Activated naive CD8-positive, alpha-beta T cell treated with anti-CD3 and anti-CD28 coated beads, Interleukin-2, amount 10 ng/mL, durations not matched to agents 7 days and 5 days (primary cell): ENCODE measurements at regions not wholly inside any gene's neighbourhood (a gene's known extent, or its start where the extent isn't known, plus 50 kb on each side); places are given as distances from the start of the nearest gene placed in this dataset.

Experiments used
- ATAC-seq: fragments of 150-1000 bp; cut with Tn5 transposase; one replicate; pipeline ENCODE4 v1.10.0; 2021; ENCODE audit warnings: low read depth, moderate library complexity
- POLR2A ChIA-PET: fragments of 350-600 bp; sonication (Branson Sonifier 250); formaldehyde crosslinking; loops from one replicate; lab custom pipeline; 2021; ENCODE audit warnings: antibody characterized with exemption; lab: Charles Lee
- DNase-seq: peaks from one replicate; pipeline ENCODE4 v3.0.0; 2021
- H3K27ac Mint-ChIP-seq: one replicate; pipeline ENCODE4 v1.8.0; 2022; ENCODE audit warnings: mild to moderate bottlenecking, mixed read lengths
- H3K27me3 Mint-ChIP-seq: one replicate; pipeline ENCODE4 v1.8.0; 2022; ENCODE audit warnings: mild to moderate bottlenecking, moderate library complexity, mixed read lengths
- H3K36me3 Mint-ChIP-seq: one replicate; pipeline ENCODE4 v1.8.0; 2021; ENCODE audit warnings: mild to moderate bottlenecking, mixed read lengths
- H3K4me1 Mint-ChIP-seq: one replicate; pipeline ENCODE4 v1.8.0; 2021; ENCODE audit warnings: mixed read lengths
- H3K4me3 Mint-ChIP-seq: one replicate; pipeline ENCODE4 v1.8.0; 2022; ENCODE audit warnings: mild to moderate bottlenecking, moderate library complexity, mixed read lengths
- H3K9me3 Mint-ChIP-seq: one replicate; pipeline ENCODE4 v1.8.0; 2021; ENCODE audit warnings: mixed read lengths

- Mint-ChIP-seq H3K4me1 (no peaks in the 10 kb centered on the region), H3K27me3 (no peaks in the 10 kb centered on the region), H3K4me3 (no peak overlapping the region), H3K9me3 (peaks cover 5% of the 10 kb centered on the region), H3K27ac (no peak overlapping the region), H3K36me3 (no peaks in the 10 kb centered on the region)
- DNase-seq (no peak), ATAC-seq (no peak)
- POLR2A ChIA-PET = no interaction called here
These were observed 366.0 kb upstream of the GRIA3 start for GRCh38 chrX:122818068-122818467.

DNA sequence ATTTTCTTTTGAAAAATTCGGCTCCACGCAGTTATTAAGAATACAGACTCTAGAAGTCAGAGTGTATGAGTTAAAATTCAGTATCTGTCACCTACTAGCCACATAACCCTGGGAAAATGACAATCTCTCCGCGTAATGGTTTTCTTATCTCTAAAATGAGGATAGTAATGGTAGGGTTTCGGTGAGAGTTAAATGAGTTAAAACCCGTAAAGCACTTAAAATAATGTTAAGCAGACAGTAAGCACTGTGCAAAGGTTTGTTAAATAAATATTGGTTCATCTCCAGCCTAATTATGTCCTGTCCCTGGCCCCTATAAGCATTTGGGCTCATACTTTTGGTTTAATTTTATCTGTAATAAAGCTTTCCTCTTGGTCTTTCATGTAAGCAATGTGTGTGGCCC lies 350.8 kb upstream of the GRIA3 start:
- no peaks in the 10 kb centered on the region for H3K27me3 Mint-ChIP-seq
- ATAC-seq = no peak

GRCh38 chrX:122835886-122836285 lies 348.2 kb upstream of the GRIA3 start:
- H3K9me3 Mint-ChIP-seq = no peaks in the 10 kb centered on the region
- ATAC-seq = no peak
- no peak overlapping the region for H3K4me3 Mint-ChIP-seq
- no peaks in the 10 kb centered on the region for H3K36me3 Mint-ChIP-seq
- no peaks in the 10 kb centered on the region for H3K27me3 Mint-ChIP-seq
- H3K4me1 Mint-ChIP-seq = no peaks in the 10 kb centered on the region
- DNase-seq = no peak
- H3K27ac Mint-ChIP-seq = no peak overlapping the region
- POLR2A ChIA-PET = no interaction called here

More for the DNA sequence above, 350.8 kb upstream of the GRIA3 start:
- Mint-ChIP-seq H3K9me3 (no peaks in the 10 kb centered on the region), H3K4me1 (no peaks in the 10 kb centered on the region), H3K27ac (no peak overlapping the region), H3K4me3 (no peak overlapping the region), H3K36me3 (no peaks in the 10 kb centered on the region)
- DNase-seq = no peak
- POLR2A ChIA-PET = no interaction called here

GRCh38 chrX:122850326-122850725 lies 333.8 kb upstream of the GRIA3 start:
- no peaks in the 10 kb centered on the region for H3K4me1 Mint-ChIP-seq
- H3K9me3 Mint-ChIP-seq = no peaks in the 10 kb centered on the region
- DNase-seq (no peak), ATAC-seq (no peak)
- H3K4me3 Mint-ChIP-seq = no peak overlapping the region
- POLR2A ChIA-PET = no interaction called here
- no peaks in the 10 kb centered on the region for H3K27me3 Mint-ChIP-seq
- H3K27ac Mint-ChIP-seq = no peak overlapping the region
- no peaks in the 10 kb centered on the region for H3K36me3 Mint-ChIP-seq

GRCh38 chrX:122856205-122856604 lies 327.9 kb upstream of the GRIA3 start:
- Mint-ChIP-seq H3K4me1 (no peaks in the 10 kb centered on the region), H3K9me3 (no peaks in the 10 kb centered on the region), H3K27ac (no peak overlapping the region), H3K36me3 (no peaks in the 10 kb centered on the region), H3K27me3 (no peaks in the 10 kb centered on the region), H3K4me3 (no peak overlapping the region)
- POLR2A ChIA-PET = no interaction called here
- no peak for DNase-seq
- no peak for ATAC-seq

- H3K4me1 Mint-ChIP-seq = no peaks in the 10 kb centered on the region
- POLR2A ChIA-PET = no interaction called here
These were observed 326.3 kb upstream of the GRIA3 start for GRCh38 chrX:122857734-122858133.

GRCh38 chrX:122863067-122863466 lies 321.0 kb upstream of the GRIA3 start:
- H3K9me3 Mint-ChIP-seq = no peaks in the 10 kb centered on the region
- H3K27ac Mint-ChIP-seq = no peak overlapping the region
- POLR2A ChIA-PET = no interaction called here
- no peaks in the 10 kb centered on the region for H3K27me3 Mint-ChIP-seq
- no peaks in the 10 kb centered on the region for H3K36me3 Mint-ChIP-seq
- no peak overlapping the region for H3K4me3 Mint-ChIP-seq
- DNase-seq (no peak), ATAC-seq (no peak)
- H3K4me1 Mint-ChIP-seq = no peaks in the 10 kb centered on the region

More at GRCh38 chrX:122857734-122858133, 326.3 kb upstream of the GRIA3 start:
- Mint-ChIP-seq H3K36me3 (no peaks in the 10 kb centered on the region), H3K27me3 (no peaks in the 10 kb centered on the region), H3K4me3 (no peak overlapping the region), H3K9me3 (no peaks in the 10 kb centered on the region), H3K27ac (no peak overlapping the region)
- DNase-seq = no peak
- no peak for ATAC-seq

GRCh38 chrX:122866532-122866931 lies 317.5 kb upstream of the GRIA3 start:
- ATAC-seq = no peak
- Mint-ChIP-seq H3K27ac (no peak overlapping the region), H3K36me3 (no peaks in the 10 kb centered on the region), H3K4me1 (no peaks in the 10 kb centered on the region), H3K9me3 (no peaks in the 10 kb centered on the region), H3K4me3 (no peak overlapping the region), H3K27me3 (no peaks in the 10 kb centered on the region)
- no peak for DNase-seq
- POLR2A ChIA-PET = no interaction called here

DNA sequence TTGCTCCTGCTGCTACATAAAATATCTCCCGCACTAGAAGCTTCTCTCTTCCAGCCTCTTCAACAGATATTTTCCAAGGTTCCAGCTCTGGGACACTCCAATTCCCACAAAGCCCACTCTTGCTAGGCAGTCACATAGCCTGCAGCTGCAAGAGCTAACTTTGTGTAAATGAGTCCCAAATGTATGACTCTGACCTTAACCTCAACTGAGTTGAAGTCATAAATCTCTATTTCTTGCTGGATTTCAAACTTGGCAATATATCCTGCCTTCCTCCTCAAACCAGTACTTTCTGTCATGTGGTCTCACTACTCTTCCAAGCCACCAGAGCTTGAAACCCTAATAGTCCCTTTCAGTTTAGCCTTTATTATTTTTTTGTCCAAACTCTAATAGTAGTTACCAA lies 315.4 kb upstream of the GRIA3 start:
- no peak for ATAC-seq
- H3K4me3 Mint-ChIP-seq = no peak overlapping the region

GRCh38 chrX:122869171-122869570 lies 314.9 kb upstream of the GRIA3 start:
- Mint-ChIP-seq H3K27ac (no peak overlapping the region), H3K9me3 (no peaks in the 10 kb centered on the region), H3K27me3 (no peaks in the 10 kb centered on the region), H3K4me3 (no peak overlapping the region), H3K36me3 (no peaks in the 10 kb centered on the region), H3K4me1 (no peaks in the 10 kb centered on the region)
- POLR2A ChIA-PET = no interaction called here
- DNase-seq (no peak), ATAC-seq (no peak)

More for the DNA sequence above, 315.4 kb upstream of the GRIA3 start:
- H3K27me3 Mint-ChIP-seq = no peaks in the 10 kb centered on the region
- no peaks in the 10 kb centered on the region for H3K36me3 Mint-ChIP-seq
- H3K9me3 Mint-ChIP-seq = no peaks in the 10 kb centered on the region
- POLR2A ChIA-PET = no interaction called here
- H3K27ac Mint-ChIP-seq = no peak overlapping the region
- H3K4me1 Mint-ChIP-seq = no peaks in the 10 kb centered on the region
- DNase-seq = no peak

GRCh38 chrX:122878269-122878668 lies 305.8 kb upstream of the GRIA3 start:
- no peak overlapping the region for H3K27ac Mint-ChIP-seq
- H3K4me3 Mint-ChIP-seq = no peak overlapping the region
- no peaks in the 10 kb centered on the region for H3K4me1 Mint-ChIP-seq
- no peaks in the 10 kb centered on the region for H3K36me3 Mint-ChIP-seq
- no peak for DNase-seq
- no peak for ATAC-seq
- no peaks in the 10 kb centered on the region for H3K9me3 Mint-ChIP-seq
- no peaks in the 10 kb centered on the region for H3K27me3 Mint-ChIP-seq
- POLR2A ChIA-PET = no interaction called here

GRCh38 chrX:122880952-122881351 lies 303.1 kb upstream of the GRIA3 start:
- Mint-ChIP-seq H3K36me3 (no peaks in the 10 kb centered on the region), H3K27me3 (no peaks in the 10 kb centered on the region)
- POLR2A ChIA-PET = no interaction called here

GRCh38 chrX:122890729-122891128 lies 293.3 kb upstream of the GRIA3 start:
- Mint-ChIP-seq H3K9me3 (no peaks in the 10 kb centered on the region), H3K4me3 (no peak overlapping the region)
- POLR2A ChIA-PET = no interaction called here

More at GRCh38 chrX:122880952-122881351, 303.1 kb upstream of the GRIA3 start:
- ATAC-seq (no peak), DNase-seq (no peak)
- Mint-ChIP-seq H3K9me3 (no peaks in the 10 kb centered on the region), H3K4me1 (no peaks in the 10 kb centered on the region), H3K4me3 (no peak overlapping the region), H3K27ac (no peak overlapping the region)

GRCh38 chrX:122906726-122907125 lies 277.4 kb upstream of the GRIA3 start:
- no peak overlapping the region for H3K4me3 Mint-ChIP-seq
- no peaks in the 10 kb centered on the region for H3K4me1 Mint-ChIP-seq
- ATAC-seq = no peak
- no peak for DNase-seq
- no peak overlapping the region for H3K27ac Mint-ChIP-seq
- H3K9me3 Mint-ChIP-seq = no peaks in the 10 kb centered on the region
- no peaks in the 10 kb centered on the region for H3K27me3 Mint-ChIP-seq
- POLR2A ChIA-PET = no interaction called here
- H3K36me3 Mint-ChIP-seq = no peaks in the 10 kb centered on the region

More at GRCh38 chrX:122890729-122891128, 293.3 kb upstream of the GRIA3 start:
- DNase-seq (no peak), ATAC-seq (no peak)
- no peaks in the 10 kb centered on the region for H3K27me3 Mint-ChIP-seq
- H3K4me1 Mint-ChIP-seq = no peaks in the 10 kb centered on the region
- H3K36me3 Mint-ChIP-seq = no peaks in the 10 kb centered on the region
- H3K27ac Mint-ChIP-seq = no peak overlapping the region

- Mint-ChIP-seq H3K4me3 (no peak overlapping the region), H3K4me1 (no peaks in the 10 kb centered on the region), H3K27me3 (no peaks in the 10 kb centered on the region), H3K27ac (no peak overlapping the region), H3K9me3 (no peaks in the 10 kb centered on the region), H3K36me3 (no peaks in the 10 kb centered on the region)
- DNase-seq = no peak
- POLR2A ChIA-PET = no interaction called here
- no peak for ATAC-seq
These were observed 276.7 kb upstream of the GRIA3 start for GRCh38 chrX:122907375-122907774.
